Ramos (cell line): ENCODE measurements at regions not wholly inside any gene's neighbourhood (a gene's known extent, or its start where the extent isn't known, plus 50 kb on each side); places are given as distances from the start of the nearest gene placed in this dataset.
"Not testable (repeated sequence)": the region's sequence is repeated elsewhere in the genome, so short reads cannot be mapped to it uniquely, and the experiment has no call there.

Experiments used
- in situ Hi-C: fragments of 300-500 bp; cut with MboI; formaldehyde crosslinking; loops from one replicate; pipeline ENCODE4 v1.14.3; 2022; ENCODE audit warnings: low sequenced_read_pairs; ENCODE audit not compliant: unreplicated experiment

GRCh38 chr6:87791029-87791428 lies 89.0 kb upstream of the AKIRIN2 start:
- in situ Hi-C loops, result no loop called here

DNA sequence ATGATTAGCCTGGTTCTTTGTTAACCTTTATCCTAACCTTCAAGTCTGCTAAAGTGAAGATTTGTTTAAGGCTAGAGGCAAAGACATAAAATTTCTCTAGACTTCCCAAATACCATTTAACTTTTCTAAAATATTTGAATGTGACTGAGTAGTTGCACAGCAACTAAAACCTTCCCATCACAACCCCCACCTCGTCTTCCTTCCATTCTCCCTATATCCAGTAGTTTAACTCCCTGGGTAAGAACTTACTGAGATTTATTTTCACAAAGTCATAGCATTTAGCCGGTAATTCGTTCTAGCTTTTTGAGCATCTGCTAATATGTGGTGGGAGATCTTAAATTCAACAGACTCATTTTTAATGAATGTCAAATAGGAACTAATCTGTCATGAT lies 87.9 kb upstream of the AKIRIN2 start:
- in situ Hi-C loops, result no loop called here

- in situ Hi-C loops, result no loop called here
These were observed 87.3 kb upstream of the AKIRIN2 start for GRCh38 chr6:87789198-87789899.

DNA sequence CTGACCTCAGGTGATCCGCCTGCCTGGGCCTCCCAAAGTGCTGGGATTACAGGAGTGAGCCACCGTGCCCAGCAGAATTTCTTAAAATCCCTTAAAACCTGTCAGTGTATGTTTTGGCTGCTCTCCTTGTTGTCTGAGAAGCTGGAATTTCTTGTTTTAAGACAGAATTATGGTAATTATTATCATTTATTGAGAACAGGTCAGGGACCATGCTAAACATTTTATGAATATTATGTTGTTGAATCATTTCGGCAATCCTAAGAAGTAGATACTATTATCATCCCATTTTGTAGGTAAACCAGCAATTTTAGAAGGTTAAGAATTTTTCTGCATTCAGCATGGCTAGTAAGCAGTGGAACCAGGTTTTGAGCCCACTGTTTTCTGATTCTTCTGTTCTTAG lies 86.1 kb upstream of the AKIRIN2 start:
- in situ Hi-C loops, result no loop called here

DNA sequence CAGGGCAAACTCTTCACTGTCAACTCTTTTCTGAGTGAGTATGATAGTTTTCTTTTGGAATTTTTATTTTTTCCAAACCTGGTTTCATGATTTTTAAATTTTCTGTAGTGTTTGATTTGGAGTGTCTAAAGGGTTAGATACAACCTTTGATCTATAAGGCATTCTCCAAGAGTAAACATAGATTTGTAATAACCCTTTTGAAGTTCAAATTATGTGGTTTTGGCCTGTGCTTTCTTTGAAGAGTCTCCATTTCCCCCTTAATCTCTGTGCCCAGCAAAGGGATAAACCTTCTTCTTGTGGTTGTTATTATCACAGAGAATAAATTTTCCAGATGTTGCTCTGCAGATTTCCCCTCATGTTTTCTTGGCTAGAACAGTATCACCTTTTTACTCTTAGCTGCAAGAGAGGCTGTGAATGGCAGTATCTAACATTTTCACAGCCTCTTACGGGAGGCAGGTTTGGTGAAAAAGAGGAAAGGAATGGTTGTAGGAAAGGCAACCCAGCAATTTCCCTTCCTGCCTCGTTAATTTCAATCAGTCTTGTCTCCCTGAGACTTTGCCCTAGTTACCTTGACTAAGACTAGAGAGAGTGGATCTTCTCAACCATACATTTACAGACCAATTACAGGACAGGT lies 83.3 kb upstream of the AKIRIN2 start:
- in situ Hi-C loops, result no loop called here

- in situ Hi-C loops, result no loop called here
These were observed 82.7 kb upstream of the AKIRIN2 start for GRCh38 chr6:87784690-87785089.

- in situ Hi-C loops, result no loop called here
These were observed 82.0 kb upstream of the AKIRIN2 start for GRCh38 chr6:87784051-87784450.

DNA sequence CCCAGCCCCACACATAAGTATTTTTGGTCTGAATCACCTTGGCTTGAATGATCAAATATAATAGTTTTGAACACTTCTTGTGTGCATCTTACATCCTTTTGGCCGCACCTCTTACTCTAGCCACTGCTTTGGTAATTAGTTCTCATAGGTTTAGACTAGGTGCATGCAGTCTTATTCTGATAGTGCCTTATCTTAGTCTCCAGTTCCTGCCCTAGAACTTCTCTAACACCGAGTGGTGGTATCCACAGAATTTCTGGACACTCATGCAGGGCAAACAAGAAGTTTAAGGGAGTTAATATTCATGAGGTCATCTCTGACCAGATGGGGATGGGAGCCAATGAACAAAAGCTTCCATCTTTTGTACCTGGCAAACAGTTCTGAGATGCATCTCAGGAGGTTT lies 77.5 kb upstream of the AKIRIN2 start:
- in situ Hi-C loops, result no loop called here

GRCh38 chr6:87772597-87773530 lies 70.8 kb upstream of the AKIRIN2 start:
- in situ Hi-C loops, result no loop called here

GRCh38 chr6:87767478-87767877 lies 65.4 kb upstream of the AKIRIN2 start:
- in situ Hi-C loops, result no loop called here

DNA sequence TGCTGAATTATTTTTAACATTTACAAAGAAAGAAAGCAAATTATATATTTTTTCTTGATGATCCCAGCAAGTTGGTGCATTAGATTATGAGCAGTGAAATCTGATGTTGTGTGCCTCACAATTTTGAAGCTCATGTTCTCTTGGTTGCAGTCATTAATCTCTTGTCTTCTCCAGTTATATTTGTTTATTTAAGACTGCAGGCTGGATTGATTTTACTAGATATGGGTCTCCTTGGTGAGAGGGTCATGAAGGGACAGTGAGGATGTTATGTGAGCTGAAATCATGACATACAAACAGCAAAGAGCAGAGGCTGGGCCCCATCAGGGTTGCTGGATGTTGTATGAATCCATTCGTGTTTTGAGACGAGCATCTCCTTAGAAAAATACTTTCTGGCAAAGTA lies 64.2 kb upstream of the AKIRIN2 start:
- in situ Hi-C loops, result no loop called here

- in situ Hi-C loops, result no loop called here
These were observed 61.9 kb upstream of the AKIRIN2 start for GRCh38 chr6:87763901-87764300.

GRCh38 chr6:87763276-87763675 lies 61.2 kb upstream of the AKIRIN2 start:
- in situ Hi-C loops, result no loop called here

DNA sequence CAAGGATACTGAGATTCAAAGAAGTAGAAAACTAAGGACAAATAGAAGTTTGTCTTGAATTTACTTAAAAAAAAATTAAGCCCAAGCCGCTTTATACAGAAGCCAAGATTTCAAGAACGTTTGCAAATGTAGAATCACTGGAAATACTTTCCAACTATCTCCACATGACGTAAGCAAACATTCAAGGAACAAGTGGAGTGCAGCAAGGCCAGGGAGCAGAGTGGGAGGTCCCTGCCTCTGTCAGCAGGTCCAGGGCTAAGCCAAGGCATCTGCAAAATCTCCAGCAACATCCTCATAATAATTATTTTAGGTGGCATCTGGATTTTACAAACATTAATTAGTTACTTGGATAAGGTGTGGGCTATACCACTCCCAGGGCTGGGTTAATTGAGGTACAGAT lies 60.1 kb upstream of the AKIRIN2 start:
- in situ Hi-C loops, result no loop called here

GRCh38 chr6:87757792-87758191 lies 55.8 kb upstream of the AKIRIN2 start:
- in situ Hi-C loops, result no loop called here

- in situ Hi-C loops, result no loop called here
These were observed 54.8 kb upstream of the AKIRIN2 start for GRCh38 chr6:87756858-87757257.

DNA sequence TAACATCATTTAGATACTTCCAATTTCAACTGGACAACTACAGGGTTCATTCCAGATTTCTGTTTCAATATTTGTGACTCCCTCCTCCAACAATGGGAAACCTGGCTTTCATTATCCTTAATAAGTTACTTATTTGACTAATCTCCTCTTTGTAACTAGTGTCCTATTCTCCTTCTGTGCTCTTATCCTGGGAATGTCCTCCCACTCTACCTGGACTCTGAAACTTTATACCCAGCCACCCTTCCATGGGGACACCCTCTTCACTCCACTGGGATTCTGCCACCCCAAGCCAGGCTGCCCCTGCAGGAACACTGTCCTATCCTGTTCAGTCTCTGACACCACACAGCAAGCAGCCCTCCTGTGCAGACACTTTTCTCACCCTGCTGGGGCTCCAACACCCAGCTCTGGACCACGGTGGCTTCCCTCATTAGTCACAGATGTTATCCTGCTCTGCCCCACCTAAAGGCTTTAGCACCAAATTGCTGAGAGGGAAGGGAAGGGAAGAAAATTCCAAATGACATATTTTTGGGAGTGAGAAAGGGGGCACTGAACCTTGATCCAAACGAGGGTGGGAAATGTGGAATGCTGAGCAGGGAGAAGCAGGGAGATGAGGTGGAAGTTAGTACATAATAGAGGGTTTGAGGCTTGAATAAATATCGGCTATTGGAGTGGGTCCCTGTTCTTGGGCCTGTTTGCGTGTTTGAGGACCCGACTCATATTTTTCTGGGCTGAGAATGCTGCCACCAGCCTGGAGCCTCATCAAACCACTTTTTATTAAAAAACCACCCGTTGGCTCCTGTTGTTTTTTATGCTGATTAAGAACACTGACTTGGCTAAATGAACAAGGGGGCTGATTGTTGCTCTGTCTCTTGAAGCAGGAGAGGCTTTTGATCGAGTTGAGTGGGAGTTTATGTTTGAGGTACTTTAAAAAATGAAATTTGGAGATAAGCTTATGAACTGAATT lies 54.0 kb upstream of the AKIRIN2 start:
- in situ Hi-C loops, result no loop called here

- in situ Hi-C loops, result no loop called here
These were observed 52.8 kb upstream of the AKIRIN2 start for GRCh38 chr6:87754828-87755227.

DNA sequence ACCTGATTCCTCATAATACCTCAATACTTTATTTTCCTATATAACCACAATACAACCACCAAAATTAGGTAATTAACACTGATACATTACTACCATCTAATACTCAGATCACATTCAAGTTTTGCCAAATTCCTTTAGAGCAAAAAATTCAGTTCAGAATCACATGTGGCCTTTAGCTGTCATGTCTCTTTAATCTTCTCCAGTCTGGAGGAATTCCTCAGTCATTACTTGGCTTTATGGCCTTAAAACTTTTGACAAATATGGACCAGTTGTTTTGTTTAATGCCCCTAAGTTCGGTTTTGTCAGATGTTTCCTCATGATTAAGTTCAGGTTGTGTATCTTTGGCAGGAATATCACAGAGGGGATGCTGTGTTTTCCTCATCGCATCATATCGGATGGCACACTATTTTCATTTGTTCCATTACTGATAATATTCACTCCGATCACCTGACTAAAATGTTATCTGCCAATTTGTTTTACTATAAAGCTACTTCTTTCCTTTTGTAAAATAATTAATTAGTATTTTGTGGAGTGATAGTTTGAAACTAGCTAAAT lies 51.2 kb upstream of the AKIRIN2 start:
- in situ Hi-C loops, result no loop called here

DNA sequence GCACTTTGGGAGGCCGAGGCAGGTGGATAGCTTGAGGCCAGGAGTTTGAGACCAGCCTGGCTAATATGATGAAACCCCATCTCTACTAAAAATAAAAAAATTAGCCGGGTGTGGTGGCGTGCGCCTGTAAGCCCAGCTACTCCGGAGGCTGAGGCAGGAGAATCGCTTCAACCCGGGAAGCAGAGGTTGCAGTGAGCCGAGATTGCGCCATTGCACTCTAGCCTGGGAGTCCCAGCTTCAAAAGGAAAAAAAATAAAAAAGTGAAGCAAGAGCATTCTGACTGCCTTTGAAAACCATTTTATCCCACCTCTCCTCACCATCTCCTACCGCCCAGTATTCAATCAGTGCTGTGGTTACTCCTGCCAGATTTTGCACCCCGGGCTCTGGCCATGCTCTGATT lies 50.5 kb upstream of the AKIRIN2 start:
- in situ Hi-C loops, result not testable (repeated sequence)
